HG03066 (cell line): ENCODE measurements at regions not wholly inside any gene's neighbourhood (a gene's known extent, or its start where the extent isn't known, plus 50 kb on each side); places are given as distances from the start of the nearest gene placed in this dataset.
"Not testable (repeated sequence)": the region's sequence is repeated elsewhere in the genome, so short reads cannot be mapped to it uniquely, and the experiment has no call there.

Experiments used
- ATAC-seq: cut with Tn5 transposase; IDR thresholded peaks from one replicate; pipeline ENCODE4 v1.9.1; 2021; ENCODE audit warnings: low read depth; ENCODE audit not compliant: unreplicated experiment

- no peak for ATAC-seq
Observed at GRCh38 chr4:64738240-64738639, 329.0 kb upstream of the TECRL start.

GRCh38 chr4:64737854-64738138 is 328.5 kb upstream of the TECRL start:
- not testable (repeated sequence) for ATAC-seq

- no peak for ATAC-seq
Observed at GRCh38 chr4:64737026-64737853, 328.0 kb upstream of the TECRL start.

- ATAC-seq, result no peak
Observed at GRCh38 chr4:64729561-64729960, 320.3 kb upstream of the TECRL start.

GRCh38 chr4:64727960-64728359 is 318.7 kb upstream of the TECRL start:
- no peak for ATAC-seq

GRCh38 chr4:64727391-64727790 is 318.1 kb upstream of the TECRL start:
- not testable (repeated sequence) for ATAC-seq

- ATAC-seq, result no peak
Observed at GRCh38 chr4:64724689-64725088, 315.4 kb upstream of the TECRL start.

GRCh38 chr4:64721106-64721505 is 311.9 kb upstream of the TECRL start:
- ATAC-seq, result no peak

- ATAC-seq, result no peak
Observed at GRCh38 chr4:64718091-64718490, 308.8 kb upstream of the TECRL start.

GRCh38 chr4:64715741-64716140 is 306.5 kb upstream of the TECRL start:
- ATAC-seq, result no peak

GRCh38 chr4:64713256-64713840 is 304.1 kb upstream of the TECRL start:
- ATAC-seq, result peak; percentile 59

GRCh38 chr4:64712590-64712989 is 303.3 kb upstream of the TECRL start:
- no peak for ATAC-seq

- ATAC-seq, result no peak
Observed at GRCh38 chr4:64705989-64706388, 296.7 kb upstream of the TECRL start.

- no peak for ATAC-seq
Observed at GRCh38 chr4:64698171-64698570, 288.9 kb upstream of the TECRL start.

GRCh38 chr4:64682946-64683345 is 273.7 kb upstream of the TECRL start:
- no peak for ATAC-seq

- no peak for ATAC-seq
Observed at GRCh38 chr4:64682481-64682880, 273.2 kb upstream of the TECRL start.

- ATAC-seq, result not testable (repeated sequence)
Observed at GRCh38 chr4:64673121-64673520, 263.9 kb upstream of the TECRL start.

- no peak for ATAC-seq
Observed at GRCh38 chr4:64670647-64671046, 261.4 kb upstream of the TECRL start.

- no peak for ATAC-seq
Observed at GRCh38 chr4:64643841-64644240, 234.6 kb upstream of the TECRL start.

GRCh38 chr4:64642936-64643335 is 233.7 kb upstream of the TECRL start:
- no peak for ATAC-seq

GRCh38 chr4:64640402-64640801 is 231.2 kb upstream of the TECRL start:
- not testable (repeated sequence) for ATAC-seq

GRCh38 chr4:64625438-64625837 is 216.2 kb upstream of the TECRL start:
- no peak for ATAC-seq
